ENCODE measurements at regions not wholly inside any gene's neighbourhood (a gene's known extent, or its start where the extent isn't known, plus 50 kb on each side); places are given as distances from the start of the nearest gene placed in this dataset.
"Not testable (repeated sequence)": the region's sequence is repeated elsewhere in the genome, so short reads cannot be mapped to it uniquely, and the experiment has no call there.

GRCh38 chr9:41272879-41273548 lies 83.9 kb upstream of the ZNG1F start:
- DNase-seq = not testable (repeated sequence)

GRCh38 chr9:41270992-41271391 lies 81.9 kb upstream of the ZNG1F start:
- DNase-seq = not testable (repeated sequence)

GRCh38 chr9:41269471-41269870 lies 80.4 kb upstream of the ZNG1F start:
- DNase-seq = not testable (repeated sequence)

GRCh38 chr9:41269054-41269453 lies 79.9 kb upstream of the ZNG1F start:
- DNase-seq = not testable (repeated sequence)

GRCh38 chr9:41266602-41267001 lies 77.5 kb upstream of the ZNG1F start:
- not testable (repeated sequence) for DNase-seq

- DNase-seq = not testable (repeated sequence)
Measured at GRCh38 chr9:41266000-41266399, 76.9 kb upstream of the ZNG1F start.

- DNase-seq = not testable (repeated sequence)
Measured at GRCh38 chr9:41251973-41252372, 62.9 kb upstream of the ZNG1F start.

GRCh38 chr9:41251101-41251500 lies 62.0 kb upstream of the ZNG1F start:
- not testable (repeated sequence) for DNase-seq

GRCh38 chr9:41246702-41247101 lies 57.6 kb upstream of the ZNG1F start:
- not testable (repeated sequence) for DNase-seq

Data from fibroblast of skin of right biceps (primary cell).